GM23338 (cell line): ENCODE measurements at regions not wholly inside any gene's neighbourhood (a gene's known extent, or its start where the extent isn't known, plus 50 kb on each side); places are given as distances from the start of the nearest gene placed in this dataset.
A peak's percentile ranks its signal among the peaks of the same experiment; 100 is the strongest.
"Not testable (repeated sequence)": the region's sequence is repeated elsewhere in the genome, so short reads cannot be mapped to it uniquely, and the experiment has no call there.

Source experiments
- ATAC-seq: fragments of 200-7000 bp; cut with Tn5 transposase; 3 replicates; pipeline ENCODE4 v1.9.1; 2020
- DNase-seq: peaks from one replicate; pipeline ENCODE4 v3.0.0-alpha.2; 2015; ENCODE audit warnings: low spot score
- H2AFZ ChIP-seq: fragments of 200-600 bp; sonication (generic); 2 replicates; pipeline ENCODE4 v1.8.0; 2016; ENCODE audit warnings: antibody characterized with exemption, mild to moderate bottlenecking, moderate library complexity
- H3F3A ChIP-seq: fragments of 200-600 bp; sonication (generic); replicated peaks from 2 replicates; pipeline ENCODE4 v1.8.0; 2017; ENCODE audit warnings: antibody characterized with exemption, mixed run types, low read depth
- H3K27ac ChIP-seq: fragments of 200-600 bp; sonication (generic); 2 replicates; pipeline ENCODE4 v1.6.1; 2016; ENCODE audit warnings: low read depth
- H3K27me3 ChIP-seq: fragments of 200-600 bp; sonication (generic); 2 replicates; pipeline ENCODE4 v1.8.0; 2016; ENCODE audit warnings: mild to moderate bottlenecking, mixed run types, moderate library complexity; ENCODE audit not compliant: insufficient read depth
- H3K36me3 ChIP-seq: fragments of 200-600 bp; sonication (generic); 2 replicates; pipeline ENCODE4 v1.8.0; 2016; ENCODE audit warnings: mild to moderate bottlenecking; ENCODE audit not compliant: insufficient read depth
- H3K4me1 ChIP-seq: fragments of 200-600 bp; sonication (generic); 2 replicates; pipeline ENCODE4 v1.8.0; 2016; ENCODE audit warnings: mild to moderate bottlenecking, moderate library complexity; ENCODE audit not compliant: insufficient read depth
- H3K4me2 ChIP-seq: fragments of 200-600 bp; sonication (generic); 2 replicates; pipeline ENCODE4 v1.7.1; 2017; ENCODE audit warnings: mixed run types
- H3K4me3 ChIP-seq: fragments of 200-600 bp; sonication (generic); 2 replicates; pipeline ENCODE4 v1.6.1; 2016; ENCODE audit warnings: mixed run types
- H3K79me2 ChIP-seq: fragments of 200-600 bp; sonication (generic); replicated peaks from 2 replicates; pipeline ENCODE4 v1.8.0; 2017; ENCODE audit warnings: mild to moderate bottlenecking; ENCODE audit not compliant: insufficient read depth
- H3K9me2 ChIP-seq: fragments of 200-600 bp; sonication (generic); 2 replicates; pipeline ENCODE4 v1.8.0; 2017; ENCODE audit not compliant: insufficient read depth
- H4K20me1 ChIP-seq: fragments of 200-600 bp; sonication (generic); replicated peaks from 2 replicates; pipeline ENCODE4 v1.8.0; 2017; ENCODE audit warnings: mild to moderate bottlenecking; ENCODE audit not compliant: insufficient read depth
- H3K27ac Mint-ChIP-seq: 2 replicates; pipeline ENCODE4 v1.8.0; 2020; ENCODE audit warnings: inconsistent platforms, mild to moderate bottlenecking, moderate library complexity, mixed read lengths
- H3K27me3 Mint-ChIP-seq: 3 replicates; pipeline ENCODE4 v1.8.0; 2022; ENCODE audit warnings: low read depth, mild to moderate bottlenecking, moderate library complexity, mixed read lengths, inconsistent platforms; ENCODE audit not compliant: insufficient read depth, poor library complexity
- H3K36me3 Mint-ChIP-seq: 3 replicates; pipeline ENCODE4 v1.8.0; 2021; ENCODE audit warnings: low read depth, mild to moderate bottlenecking, inconsistent platforms, moderate library complexity, mixed read lengths
- H3K4me1 Mint-ChIP-seq: 3 replicates; pipeline ENCODE4 v1.8.0; 2020; ENCODE audit warnings: mild to moderate bottlenecking, inconsistent platforms, mixed read lengths
- H3K4me3 Mint-ChIP-seq: 3 replicates; pipeline ENCODE4 v1.8.0; 2021; ENCODE audit warnings: moderate library complexity, mild to moderate bottlenecking, inconsistent platforms, mixed read lengths
- H3K9me3 Mint-ChIP-seq: 3 replicates; pipeline ENCODE4 v1.8.0; 2020; ENCODE audit warnings: moderate library complexity, mild to moderate bottlenecking, inconsistent platforms, mixed read lengths

- not testable (repeated sequence) for H3K27ac ChIP-seq, H3K9me3 Mint-ChIP-seq, H3K4me3 Mint-ChIP-seq, H3K27ac Mint-ChIP-seq, H3K4me3 ChIP-seq, H3K9me2 ChIP-seq, H3K36me3 Mint-ChIP-seq, DNase-seq, H3K36me3 ChIP-seq, H3F3A ChIP-seq, H3K79me2 ChIP-seq, H3K4me1 Mint-ChIP-seq, H4K20me1 ChIP-seq, H3K27me3 ChIP-seq, H3K4me2 ChIP-seq, H2AFZ ChIP-seq, H3K4me1 ChIP-seq, H3K27me3 Mint-ChIP-seq
- peak; percentile 85 for ATAC-seq
Observed at GRCh38 chr7:149986866-149987265, 113.1 kb downstream of the ATP6V0E2 start.

- H3K36me3 ChIP-seq, H3K4me1 Mint-ChIP-seq, H3K9me2 ChIP-seq, H3K4me2 ChIP-seq, H3K79me2 ChIP-seq, H3K27ac ChIP-seq, H3K4me3 Mint-ChIP-seq, DNase-seq, H3K9me3 Mint-ChIP-seq, H3K36me3 Mint-ChIP-seq, H3F3A ChIP-seq, H3K27me3 Mint-ChIP-seq, H3K4me1 ChIP-seq, H2AFZ ChIP-seq, H4K20me1 ChIP-seq, H3K4me3 ChIP-seq, H3K27me3 ChIP-seq, ATAC-seq, H3K27ac Mint-ChIP-seq: not testable (repeated sequence)
Observed at GRCh38 chr7:149991652-149992302, 118.0 kb downstream of the ATP6V0E2 start.

GRCh38 chr7:149992366-149992765 lies 118.6 kb downstream of the ATP6V0E2 start:
- not testable (repeated sequence) for H3K4me2 ChIP-seq, H3K36me3 ChIP-seq, H3K27me3 ChIP-seq, ATAC-seq, H3K9me2 ChIP-seq, H3K27ac Mint-ChIP-seq, H4K20me1 ChIP-seq, H3F3A ChIP-seq, H3K4me3 ChIP-seq, H2AFZ ChIP-seq, H3K9me3 Mint-ChIP-seq, DNase-seq, H3K27me3 Mint-ChIP-seq, H3K36me3 Mint-ChIP-seq, H3K4me3 Mint-ChIP-seq, H3K4me1 Mint-ChIP-seq, H3K4me1 ChIP-seq, H3K27ac ChIP-seq, H3K79me2 ChIP-seq

GRCh38 chr7:149995369-149996026 lies 121.7 kb downstream of the ATP6V0E2 start:
- H3K4me1 Mint-ChIP-seq = not testable (repeated sequence)

More at GRCh38 chr7:149995369-149996026, 121.7 kb downstream of the ATP6V0E2 start:
- H3K4me2 ChIP-seq, H3K4me1 ChIP-seq, H3K27ac Mint-ChIP-seq, H3K36me3 Mint-ChIP-seq, H3K9me2 ChIP-seq, H4K20me1 ChIP-seq, DNase-seq, H3K27ac ChIP-seq, H3F3A ChIP-seq, H2AFZ ChIP-seq, H3K27me3 Mint-ChIP-seq, H3K79me2 ChIP-seq, H3K27me3 ChIP-seq, H3K4me3 ChIP-seq, H3K9me3 Mint-ChIP-seq, H3K4me3 Mint-ChIP-seq, H3K36me3 ChIP-seq: not testable (repeated sequence)
- ATAC-seq = peak; percentile 26; the same call in 1 of the 3 replicates
